Prostate gland (tissue), 2 donors: ENCODE measurements at regions not wholly inside any gene's neighbourhood (a gene's known extent, or its start where the extent isn't known, plus 50 kb on each side); places are given as distances from the start of the nearest gene placed in this dataset.
"Not testable (repeated sequence)": the region's sequence is repeated elsewhere in the genome, so short reads cannot be mapped to it uniquely, and the experiment has no call there.

ENCODE experiments used
- DNase-seq: peaks from one replicate; pipeline ENCODE4 v3.0.0-alpha.2; 2019; ENCODE audit warnings: low spot score
- H3K27ac ChIP-seq, 2 donors: fragments of 200-600 bp; sonication (generic); 2 replicates each; pipeline ENCODE4 v1.5.1; 2017 to 2019
- H3K27me3 ChIP-seq: fragments of 200-600 bp; sonication (generic); replicated peaks from 2 replicates; pipeline ENCODE4 v1.5.1; 2019; ENCODE audit not compliant: insufficient read depth
- H3K36me3 ChIP-seq, 2 donors: fragments of 200-600 bp; sonication (generic); 1 replicate in 1 of 2; 2 replicates in 1 of 2; pipeline versions ENCODE4 v1.5.1 to v1.8.1; 2017 to 2019
- H3K4me1 ChIP-seq: fragments of 200-600 bp; sonication (generic); replicated peaks from 2 replicates; pipeline ENCODE4 v1.5.1; 2019
- H3K4me3 ChIP-seq, 2 donors: fragments of 200-600 bp; sonication (generic); 2 replicates each; pipeline ENCODE4 v1.5.1; 2017 to 2019
- H3K9me3 ChIP-seq: fragments of 200-600 bp; sonication (generic); 2 replicates; pipeline ENCODE4 v1.5.1; 2017
- CTCF ChIP-seq, 4 experiments: fragments of 200-600 bp in 2 of 4; fragments of 450-650 bp in 2 of 4; sonication (generic) in 2 of 4; IDR thresholded peaks; 1 replicate in 3 of 4; 2 replicates in 1 of 4; pipeline ENCODE4 v1.5.1; 2016 to 2019; ENCODE audit warnings: antibody characterized with exemption in 4 of 4, mild to moderate bottlenecking in 2 of 4, moderate library complexity in 2 of 4
- POLR2A ChIP-seq: fragments of 450-650 bp; IDR thresholded peaks from one replicate; pipeline ENCODE4 v1.6.1; 2016; ENCODE audit warnings: antibody characterized with exemption, mild to moderate bottlenecking
- POLR2AphosphoS5 ChIP-seq: sonication (generic); formaldehyde crosslinking; IDR thresholded peaks from one replicate; pipeline ENCODE4 v1.6.1; 2017; ENCODE audit warnings: antibody characterized with exemption
- WGBS: methylation state at CpG from one replicate; pipeline ENCODE4 v1.1.5; 2018; 5-methylcytosine and 5-hydroxymethylcytosine counted together
- intact Hi-C: fragments of 100-400 bp; cut with DNase I; formaldehyde crosslinking; loops from one replicate; pipeline ENCODE4 v1.14.2; 2022

GRCh38 chr11:97092823-97093222 lies 703.0 kb downstream of the JRKL start:
- H3K4me3 ChIP-seq, result no peak overlapping the region
- H3K27ac ChIP-seq, result no peak overlapping the region
- intact Hi-C loops, result no loop called here
- DNase-seq, result no peak
- no peaks in the 10 kb centered on the region for H3K4me1 ChIP-seq
- 64% methylated on average over 1 of the region's 1 CpG for WGBS
- TF ChIP-seq CTCF (IDR thresholded peaks at IDR 0.05) (no peak), POLR2A (no peak), POLR2AphosphoS5 (no peak)
- no peaks in the 10 kb centered on the region for H3K36me3 ChIP-seq
- H3K27me3 ChIP-seq, result no peaks in the 10 kb centered on the region
- H3K9me3 ChIP-seq, result no peaks in the 10 kb centered on the region

DNA sequence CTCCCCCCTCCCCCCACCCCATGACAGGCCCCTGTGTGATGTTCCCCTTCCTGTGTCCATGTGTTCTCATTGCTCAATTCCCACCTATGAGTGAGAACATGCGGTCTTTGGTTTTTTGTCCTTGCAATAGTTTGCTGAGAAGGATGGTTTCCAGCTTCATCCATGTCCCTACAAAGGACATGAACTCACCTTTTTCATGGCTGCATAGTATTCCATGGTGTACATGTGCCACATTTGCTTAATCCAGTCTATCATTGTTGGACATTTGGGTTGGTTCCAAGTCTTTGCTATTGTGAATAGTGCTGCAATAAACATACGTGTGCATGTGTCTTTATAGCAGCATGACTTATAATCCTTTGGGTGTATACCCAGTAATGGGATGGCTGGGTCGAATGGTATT lies 712.4 kb downstream of the JRKL start:
- H3K27me3 ChIP-seq, H3K9me3 ChIP-seq, intact Hi-C loops, H3K27ac ChIP-seq, H3K4me3 ChIP-seq, H3K36me3 ChIP-seq, H3K4me1 ChIP-seq, DNase-seq: not testable (repeated sequence)
- 95% methylated on average over 3 of the region's 3 CpGs for WGBS

GRCh38 chr11:97107604-97108003 lies 717.8 kb downstream of the JRKL start:
- no peaks in the 10 kb centered on the region for H3K9me3 ChIP-seq
- no peak overlapping the region for H3K4me3 ChIP-seq
- no peaks in the 10 kb centered on the region for H3K27me3 ChIP-seq
- H3K27ac ChIP-seq, result no peak overlapping the region
- TF ChIP-seq CTCF (IDR thresholded peaks at IDR 0.05), result no peak
- no peaks in the 10 kb centered on the region for H3K36me3 ChIP-seq
- intact Hi-C loops, result no loop called here
- no peaks in the 10 kb centered on the region for H3K4me1 ChIP-seq
- DNase-seq, result no peak

DNA sequence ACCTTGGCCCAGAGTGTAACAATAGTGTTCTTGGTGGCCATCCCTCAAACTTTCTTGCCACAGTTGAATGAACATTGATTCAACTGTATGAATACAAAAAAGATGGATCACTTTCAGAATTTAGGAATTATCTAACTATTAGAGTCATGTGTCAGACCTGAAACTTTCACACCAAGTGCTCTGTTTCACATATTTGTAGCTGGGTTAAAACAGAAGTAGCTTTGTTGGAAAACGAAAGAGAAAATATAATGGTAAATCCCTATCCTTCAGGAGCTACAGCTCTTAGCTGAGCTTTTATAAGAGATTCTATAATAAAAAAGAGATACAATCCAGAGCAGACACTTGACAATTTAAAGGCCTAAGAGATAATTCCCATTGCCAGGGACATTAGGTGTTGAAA lies 719.3 kb downstream of the JRKL start:
- intact Hi-C loops, result no loop called here
- no peaks in the 10 kb centered on the region for H3K4me1 ChIP-seq
- no peak for DNase-seq
- H3K36me3 ChIP-seq, result no peaks in the 10 kb centered on the region
- no peaks in the 10 kb centered on the region for H3K27me3 ChIP-seq
- H3K4me3 ChIP-seq, result no peak overlapping the region
- no peaks in the 10 kb centered on the region for H3K9me3 ChIP-seq
- H3K27ac ChIP-seq, result no peak overlapping the region
- TF ChIP-seq POLR2AphosphoS5, result no peak
- no peak for TF ChIP-seq POLR2A
- no peak for TF ChIP-seq CTCF (IDR thresholded peaks at IDR 0.05)
- 85% methylated on average over 1 of the region's 1 CpG for WGBS

GRCh38 chr11:97110376-97110775 lies 720.6 kb downstream of the JRKL start:
- Histone ChIP-seq H3K27ac (no peak overlapping the region), H3K4me1 (no peaks in the 10 kb centered on the region), H3K27me3 (no peaks in the 10 kb centered on the region), H3K36me3 (no peaks in the 10 kb centered on the region), H3K4me3 (no peak overlapping the region), H3K9me3 (no peaks in the 10 kb centered on the region)
- intact Hi-C loops, result no loop called here
- 81% methylated on average over 4 of the region's 4 CpGs for WGBS
- no peak for DNase-seq
- TF ChIP-seq CTCF (IDR thresholded peaks at IDR 0.05), result no peak

DNA sequence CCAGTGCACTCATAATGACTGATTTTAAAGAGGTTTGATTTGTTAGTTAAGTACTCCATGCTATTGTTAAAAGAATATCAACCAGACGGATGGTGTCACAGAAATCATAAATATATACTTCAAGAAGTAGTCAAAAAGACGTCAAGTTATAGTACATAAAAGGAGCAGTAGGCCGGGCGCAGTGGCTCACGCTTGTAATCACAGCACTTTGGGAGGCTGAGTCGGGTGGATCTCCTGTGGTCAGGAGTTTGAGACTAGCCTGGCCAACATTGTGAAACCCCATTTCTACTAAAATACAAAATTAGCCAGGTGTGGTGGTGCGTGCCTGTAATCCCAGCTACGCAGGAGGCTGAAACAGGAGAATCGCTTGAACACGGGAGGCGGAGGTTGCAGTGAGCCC lies 721.7 kb downstream of the JRKL start:
- WGBS, result 88% methylated on average over 11 of the region's 11 CpGs
- H3K36me3 ChIP-seq, result no peaks in the 10 kb centered on the region
- no peak for DNase-seq
- H3K27me3 ChIP-seq, result no peaks in the 10 kb centered on the region
- H3K27ac ChIP-seq, result no peak overlapping the region
- H3K9me3 ChIP-seq, result no peaks in the 10 kb centered on the region
- H3K4me1 ChIP-seq, result no peaks in the 10 kb centered on the region
- TF ChIP-seq CTCF (IDR thresholded peaks at IDR 0.05), result no peak
- no peak for TF ChIP-seq POLR2AphosphoS5
- TF ChIP-seq POLR2A, result no peak
- H3K4me3 ChIP-seq, result no peak overlapping the region
- intact Hi-C loops, result no loop called here
